Immature natural killer cell (primary cell): ENCODE measurements at regions not wholly inside any gene's neighbourhood (a gene's known extent, or its start where the extent isn't known, plus 50 kb on each side); places are given as distances from the start of the nearest gene placed in this dataset.

Source experiments
- DNase-seq, 3 donors: peaks; one replicate each; pipeline ENCODE4 v3.0.0; 2022; ENCODE audit warnings: mixed read lengths in 1 of 3
- H3K27ac Mint-ChIP-seq, 6 donors: one replicate each; pipeline ENCODE4 v1.8.0; 2020; ENCODE audit warnings: mixed read lengths in 6 of 6, mild to moderate bottlenecking in 5 of 6, inconsistent platforms in 4 of 6, moderate library complexity in 3 of 6
- H3K27me3 Mint-ChIP-seq, 3 donors: one replicate each; pipeline ENCODE4 v1.8.0; 2020 to 2021; ENCODE audit warnings: low read depth in 3 of 3, mild to moderate bottlenecking in 3 of 3, mixed read lengths in 3 of 3, moderate library complexity in 3 of 3, inconsistent platforms in 1 of 3
- H3K36me3 Mint-ChIP-seq, 3 donors: one replicate each; pipeline ENCODE4 v1.8.0; 2020; ENCODE audit warnings: mixed read lengths in 3 of 3, inconsistent platforms in 2 of 3, mild to moderate bottlenecking in 2 of 3
- H3K4me1 Mint-ChIP-seq, 2 donors: one replicate each; pipeline ENCODE4 v1.8.0; 2020; ENCODE audit warnings: inconsistent platforms in 2 of 2, mild to moderate bottlenecking in 2 of 2, mixed read lengths in 2 of 2, moderate library complexity in 1 of 2
- H3K4me3 Mint-ChIP-seq, 5 donors: one replicate each; pipeline ENCODE4 v1.8.0; 2020; ENCODE audit warnings: mild to moderate bottlenecking in 5 of 5, mixed read lengths in 5 of 5, inconsistent platforms in 3 of 5, moderate library complexity in 3 of 5
- H3K9me3 Mint-ChIP-seq, 6 donors: one replicate each; pipeline ENCODE4 v1.8.0; 2020; ENCODE audit warnings: mild to moderate bottlenecking in 6 of 6, mixed read lengths in 6 of 6, inconsistent platforms in 4 of 6, moderate library complexity in 3 of 6

DNA sequence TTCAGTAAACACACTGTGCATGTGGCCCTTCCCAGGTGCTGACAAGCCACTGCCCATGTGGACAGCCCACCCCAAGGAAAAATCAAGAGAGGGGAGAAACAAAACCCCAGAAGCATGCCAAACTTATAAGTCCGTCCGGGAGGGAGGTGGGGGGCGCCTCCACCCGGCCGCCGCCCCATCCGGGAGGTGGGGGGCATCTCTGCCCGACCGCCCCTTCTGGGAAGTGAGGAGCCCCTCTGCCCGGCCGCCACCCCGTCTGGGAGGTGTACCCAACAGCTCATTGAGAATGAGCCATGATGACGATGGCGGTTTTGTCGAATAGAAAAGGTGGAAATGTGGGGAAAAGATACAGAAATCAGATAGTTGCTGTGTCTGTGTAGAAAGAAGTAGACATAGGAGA is 53.8 kb upstream of the C2CD4B start:
- H3K9me3 Mint-ChIP-seq: peaks cover 9 to 37% (median 19%) of the 10 kb centered on the region in 6 donors
- H3K27ac Mint-ChIP-seq: no peak overlapping the region
- no peak for DNase-seq
- H3K4me3 Mint-ChIP-seq: no peak overlapping the region
- H3K4me1 Mint-ChIP-seq: no peaks in the 10 kb centered on the region
- no peaks in the 10 kb centered on the region for H3K36me3 Mint-ChIP-seq
- H3K27me3 Mint-ChIP-seq: peaks cover 4 to 7% (median 4%) of the 10 kb centered on the region in 3 donors

GRCh38 chr15:62219799-62220198 is 54.7 kb upstream of the C2CD4B start:
- Mint-ChIP-seq H3K4me3 (no peak overlapping the region), H3K36me3 (no peaks in the 10 kb centered on the region), H3K4me1 (no peaks in the 10 kb centered on the region), H3K27me3 (peaks cover 4 to 7% (median 4%) of the 10 kb centered on the region in 3 donors), H3K27ac (no peak overlapping the region), H3K9me3 (peaks cover 9 to 37% (median 19%) of the 10 kb centered on the region in 6 donors)
- no peak for DNase-seq

DNA sequence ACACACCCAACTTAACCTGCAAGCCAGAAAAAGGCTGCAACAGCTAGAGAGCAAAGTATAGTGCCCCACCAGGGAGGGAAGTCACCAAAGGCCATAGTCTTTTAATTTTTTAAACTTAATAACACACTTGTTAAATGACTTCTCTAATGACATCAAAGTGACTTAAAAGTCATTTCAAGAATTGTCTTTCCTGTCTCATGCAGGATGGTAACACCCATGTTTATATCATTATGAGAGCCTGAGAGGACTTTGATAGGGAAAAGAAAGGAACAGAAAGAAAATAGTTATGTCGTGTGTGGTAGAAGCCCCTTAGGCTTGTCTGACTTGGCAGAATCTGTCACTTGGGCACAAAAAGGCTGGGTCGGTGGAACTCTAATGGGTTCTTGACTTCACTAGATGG is 57.9 kb upstream of the C2CD4B start:
- peak overlapping the region in 2 of 6 donors; percentile 40 to 79 for H3K27ac Mint-ChIP-seq
- DNase-seq: no peak
- peak overlapping the region in 1 of 5 donors; percentile 53 for H3K4me3 Mint-ChIP-seq
- no peaks in the 10 kb centered on the region for H3K4me1 Mint-ChIP-seq
- H3K9me3 Mint-ChIP-seq: peaks cover 0 to 10% (median under 1%) of the 10 kb centered on the region in 6 donors
- H3K36me3 Mint-ChIP-seq: no peaks in the 10 kb centered on the region
- H3K27me3 Mint-ChIP-seq: peaks cover 2 to 5% (median 4%) of the 10 kb centered on the region in 3 donors

DNA sequence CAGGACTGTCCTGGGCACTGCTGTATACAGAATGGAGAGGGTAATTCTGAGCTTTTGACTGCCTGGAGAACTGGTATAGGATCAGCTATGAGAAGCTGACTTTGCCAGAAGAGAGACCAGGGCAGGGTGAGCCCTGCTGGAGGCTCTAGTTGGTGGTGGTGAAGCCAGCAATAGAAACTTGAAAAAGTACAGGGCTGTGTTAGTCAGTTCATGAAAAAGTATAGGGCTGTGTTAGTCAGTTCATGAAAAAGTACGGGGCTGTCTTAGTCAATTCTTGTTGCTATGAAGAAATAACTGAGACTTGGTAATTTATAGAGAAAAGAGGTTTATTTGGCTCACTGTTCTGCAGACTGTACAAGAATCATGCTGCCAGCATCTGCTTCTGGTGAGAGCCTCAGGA is 63.5 kb upstream of the C2CD4B start:
- H3K9me3 Mint-ChIP-seq: peaks cover 0 to 8% (median 0%) of the 10 kb centered on the region in 6 donors
- no peak overlapping the region for H3K27ac Mint-ChIP-seq
- no peaks in the 10 kb centered on the region for H3K4me1 Mint-ChIP-seq
- peaks cover 3 to 7% (median 7%) of the 10 kb centered on the region in 3 donors for H3K27me3 Mint-ChIP-seq
- DNase-seq: no peak
- H3K36me3 Mint-ChIP-seq: no peaks in the 10 kb centered on the region
- no peak overlapping the region for H3K4me3 Mint-ChIP-seq

DNA sequence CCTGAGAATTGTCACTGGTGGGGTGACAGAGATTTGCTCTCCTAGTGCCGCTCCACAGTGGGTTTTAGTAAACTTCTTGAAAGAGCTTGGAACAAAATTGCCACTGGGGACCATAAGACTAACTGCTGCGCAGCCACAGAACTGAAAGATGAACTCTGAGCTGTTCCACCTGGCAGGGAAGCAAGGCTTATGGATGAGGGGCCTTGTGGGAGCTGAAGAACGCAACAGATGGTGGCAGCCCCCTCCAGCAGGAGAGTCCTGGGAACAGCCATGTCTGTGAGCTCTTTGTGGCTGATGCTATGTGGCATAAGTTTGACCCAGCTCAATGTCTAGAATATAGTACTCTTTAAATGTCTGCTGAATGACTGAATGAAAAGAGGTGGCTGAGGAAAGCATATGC is 66.8 kb upstream of the C2CD4B start:
- DNase-seq: no peak
- no peaks in the 10 kb centered on the region for H3K4me1 Mint-ChIP-seq

DNA sequence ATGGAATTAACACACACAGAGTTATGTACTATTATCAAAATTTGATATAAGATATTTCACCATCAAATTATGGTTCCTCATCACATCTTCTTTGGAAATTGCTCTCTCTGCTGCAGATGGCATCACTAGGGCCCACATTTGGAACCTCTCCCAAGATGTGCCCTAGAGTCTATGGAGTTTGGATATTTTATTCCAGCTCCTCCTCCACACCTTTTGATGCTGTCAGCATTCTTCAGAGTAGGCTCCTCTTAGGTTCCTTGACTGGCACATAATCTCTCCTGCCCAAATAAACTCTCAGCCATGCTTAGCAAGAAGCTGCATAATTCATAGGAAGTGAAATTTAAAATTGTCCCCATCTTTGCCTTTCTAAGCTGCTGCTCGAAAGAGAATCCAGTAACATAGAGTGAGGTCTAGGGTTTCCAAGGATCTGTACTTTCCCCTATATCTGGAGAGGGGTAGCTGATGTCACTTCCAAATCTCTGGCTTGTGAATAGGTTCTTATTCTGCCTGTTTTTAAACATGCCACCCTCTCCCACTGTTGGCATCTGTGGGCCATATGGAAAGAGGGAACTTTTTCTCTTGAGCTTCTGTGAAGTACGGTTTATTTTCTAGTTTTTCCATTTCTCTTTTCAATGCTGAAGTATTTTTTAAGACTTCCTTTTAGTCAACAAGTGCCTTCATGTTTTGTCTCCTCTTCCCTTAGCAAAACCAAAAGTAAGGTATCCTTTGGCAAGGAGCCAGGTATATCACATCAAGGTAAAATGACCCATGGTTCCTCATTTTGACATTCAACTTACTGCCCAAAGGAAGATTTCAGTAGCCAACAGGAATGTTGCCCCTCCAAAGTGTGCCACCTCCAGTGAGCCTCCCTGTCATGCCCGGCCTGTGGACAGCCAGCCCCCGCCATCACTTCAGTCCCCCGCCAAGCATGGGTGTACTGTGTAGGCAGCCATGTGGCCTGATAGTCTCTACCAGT is 75.3 kb upstream of the C2CD4B start:
- Mint-ChIP-seq H3K4me1 (no peaks in the 10 kb centered on the region), H3K9me3 (peaks cover 0 to 2% (median 0%) of the 10 kb centered on the region in 6 donors), H3K4me3 (no peak overlapping the region), H3K36me3 (no peaks in the 10 kb centered on the region), H3K27ac (no peak overlapping the region), H3K27me3 (peaks cover 2 to 5% (median 3%) of the 10 kb centered on the region in 3 donors)
- DNase-seq: no peak

More for the DNA sequence above, 66.8 kb upstream of the C2CD4B start:
- Mint-ChIP-seq H3K36me3 (no peaks in the 10 kb centered on the region), H3K27me3 (peaks cover 2 to 7% (median 6%) of the 10 kb centered on the region in 3 donors), H3K27ac (no peak overlapping the region), H3K4me3 (no peak overlapping the region), H3K9me3 (peaks cover 0 to 3% (median 0%) of the 10 kb centered on the region in 6 donors)

GRCh38 chr15:62241135-62241770 is 76.2 kb upstream of the C2CD4B start:
- Mint-ChIP-seq H3K4me3 (no peak overlapping the region), H3K27ac (no peak overlapping the region), H3K4me1 (no peaks in the 10 kb centered on the region), H3K36me3 (no peaks in the 10 kb centered on the region), H3K9me3 (peaks cover 0 to 2% (median 0%) of the 10 kb centered on the region in 6 donors), H3K27me3 (peaks cover 3 to 5% (median 4%) of the 10 kb centered on the region in 3 donors)
- DNase-seq: no peak

GRCh38 chr15:62242999-62243398 is 77.9 kb upstream of the C2CD4B start:
- Mint-ChIP-seq H3K9me3 (no peaks in the 10 kb centered on the region), H3K27ac (no peak overlapping the region), H3K27me3 (peaks cover 3 to 7% (median 4%) of the 10 kb centered on the region in 3 donors), H3K4me3 (no peak overlapping the region), H3K36me3 (no peaks in the 10 kb centered on the region), H3K4me1 (no peaks in the 10 kb centered on the region)
- no peak for DNase-seq

- Mint-ChIP-seq H3K27ac (no peak overlapping the region), H3K27me3 (peaks cover 0 to 4% (median 1%) of the 10 kb centered on the region in 3 donors), H3K36me3 (no peaks in the 10 kb centered on the region), H3K4me3 (no peak overlapping the region), H3K9me3 (no peaks in the 10 kb centered on the region), H3K4me1 (no peaks in the 10 kb centered on the region)
- no peak for DNase-seq
These were observed 79.7 kb upstream of the C2CD4B start for GRCh38 chr15:62244762-62245161.

- Mint-ChIP-seq H3K4me3 (no peak overlapping the region), H3K9me3 (no peaks in the 10 kb centered on the region), H3K27me3 (peaks cover 0 to 9% (median 5%) of the 10 kb centered on the region in 3 donors), H3K27ac (no peak overlapping the region), H3K36me3 (no peaks in the 10 kb centered on the region), H3K4me1 (no peaks in the 10 kb centered on the region)
- no peak for DNase-seq
These were observed 83.3 kb upstream of the C2CD4B start for GRCh38 chr15:62248277-62248984.

DNA sequence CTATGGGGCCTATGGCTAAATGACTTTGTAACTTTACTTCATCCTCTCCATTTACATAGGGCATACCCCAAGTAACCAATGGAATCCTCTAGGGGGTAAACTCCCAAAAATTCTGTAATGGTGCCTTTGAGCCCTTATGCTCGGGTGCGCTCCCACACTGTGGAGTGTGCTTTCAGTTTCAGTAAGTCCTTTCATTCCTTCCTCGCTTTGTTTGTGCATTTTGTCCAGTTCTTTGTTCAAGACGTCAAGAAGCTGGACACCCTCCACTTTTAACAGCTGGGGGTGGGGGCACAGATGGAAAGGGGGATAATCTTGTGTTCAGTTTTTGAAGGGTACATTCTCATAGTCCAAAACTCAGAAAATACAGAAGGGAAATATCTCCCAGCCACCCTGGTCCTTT is 84.4 kb upstream of the C2CD4B start:
- Mint-ChIP-seq H3K4me1 (no peaks in the 10 kb centered on the region), H3K36me3 (no peaks in the 10 kb centered on the region)
- DNase-seq: no peak

DNA sequence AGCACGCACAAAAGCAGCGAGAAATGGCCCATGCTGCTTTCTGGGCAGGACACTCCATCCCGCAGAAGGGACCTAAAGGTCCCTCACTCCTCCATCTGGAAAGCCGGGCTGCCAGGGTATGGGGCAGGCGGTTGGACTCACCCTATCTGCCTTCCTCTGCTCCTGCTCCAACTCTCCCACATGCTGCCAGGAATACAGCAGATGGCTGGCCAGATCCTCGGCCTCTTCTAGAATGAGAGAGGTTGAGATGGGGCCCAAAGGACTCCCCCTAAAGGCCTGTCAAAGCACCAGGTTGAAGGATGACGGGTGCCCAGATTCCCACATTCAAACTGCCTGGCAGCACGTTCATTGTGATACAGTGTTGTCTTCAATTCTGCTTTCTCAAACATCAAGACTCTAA is 85.1 kb upstream of the C2CD4B start:
- Mint-ChIP-seq H3K27me3 (peaks cover 3 to 13% (median 5%) of the 10 kb centered on the region in 3 donors), H3K4me3 (no peak overlapping the region), H3K27ac (no peak overlapping the region), H3K4me1 (no peaks in the 10 kb centered on the region), H3K9me3 (no peaks in the 10 kb centered on the region), H3K36me3 (no peaks in the 10 kb centered on the region)
- DNase-seq: no peak

More for the DNA sequence above, 84.4 kb upstream of the C2CD4B start:
- Mint-ChIP-seq H3K9me3 (no peaks in the 10 kb centered on the region), H3K27me3 (peaks cover under 1 to 9% (median 5%) of the 10 kb centered on the region in 3 donors), H3K4me3 (no peak overlapping the region), H3K27ac (no peak overlapping the region)

DNA sequence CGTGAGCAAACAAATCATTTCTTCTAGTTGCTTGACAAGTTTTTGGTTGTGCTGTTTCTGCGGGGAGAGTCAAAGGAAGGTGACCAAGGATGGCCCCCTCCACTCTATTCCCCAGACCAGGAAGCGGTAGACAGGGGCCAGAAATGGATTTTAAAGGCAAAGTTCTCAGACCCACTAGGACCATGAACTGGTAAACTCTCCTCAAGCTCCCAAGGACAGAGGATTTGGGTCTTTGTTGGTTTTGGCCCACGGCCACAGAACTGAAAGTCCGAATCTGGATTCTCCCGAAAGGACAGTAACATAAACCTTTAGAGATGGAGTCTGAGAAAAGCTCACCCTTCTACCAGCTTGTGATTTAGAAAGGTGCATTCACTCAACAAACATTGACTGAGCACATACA is 85.9 kb upstream of the C2CD4B start:
- Mint-ChIP-seq H3K36me3 (no peaks in the 10 kb centered on the region), H3K9me3 (no peaks in the 10 kb centered on the region), H3K27ac (no peak overlapping the region), H3K4me3 (no peak overlapping the region), H3K27me3 (peaks cover 3 to 11% (median 5%) of the 10 kb centered on the region in 3 donors), H3K4me1 (no peaks in the 10 kb centered on the region)
- no peak for DNase-seq

- Mint-ChIP-seq H3K9me3 (no peaks in the 10 kb centered on the region), H3K27me3 (peaks cover 3 to 11% (median 4%) of the 10 kb centered on the region in 3 donors), H3K36me3 (no peaks in the 10 kb centered on the region), H3K4me3 (no peak overlapping the region), H3K4me1 (no peaks in the 10 kb centered on the region), H3K27ac (no peak overlapping the region)
- DNase-seq: no peak
These were observed 88.2 kb upstream of the C2CD4B start for GRCh38 chr15:62253294-62253693.
